HL-60 (cell line): ENCODE measurements at regions not wholly inside any gene's neighbourhood (a gene's known extent, or its start where the extent isn't known, plus 50 kb on each side); places are given as distances from the start of the nearest gene placed in this dataset.

ENCODE experiments used
- POLR2AphosphoS5 ChIP-seq: IDR thresholded peaks from 2 replicates; pipeline ENCODE4 v1.6.1; 2012; ENCODE audit warnings: low read depth
- TF ChIP-seq, protein P1 (sequence below): IDR thresholded peaks from one replicate; pipeline ENCODE4 v1.5.1; 2011; ENCODE audit warnings: low read length, control low read depth, inconsistent platforms; ENCODE audit not compliant: insufficient read depth
- TF ChIP-seq, protein P2 (sequence below): IDR thresholded peaks from 2 replicates; pipeline ENCODE4 v1.6.1; 2012; ENCODE audit warnings: low read depth; ENCODE audit not compliant: insufficient replicate concordance

DNA sequence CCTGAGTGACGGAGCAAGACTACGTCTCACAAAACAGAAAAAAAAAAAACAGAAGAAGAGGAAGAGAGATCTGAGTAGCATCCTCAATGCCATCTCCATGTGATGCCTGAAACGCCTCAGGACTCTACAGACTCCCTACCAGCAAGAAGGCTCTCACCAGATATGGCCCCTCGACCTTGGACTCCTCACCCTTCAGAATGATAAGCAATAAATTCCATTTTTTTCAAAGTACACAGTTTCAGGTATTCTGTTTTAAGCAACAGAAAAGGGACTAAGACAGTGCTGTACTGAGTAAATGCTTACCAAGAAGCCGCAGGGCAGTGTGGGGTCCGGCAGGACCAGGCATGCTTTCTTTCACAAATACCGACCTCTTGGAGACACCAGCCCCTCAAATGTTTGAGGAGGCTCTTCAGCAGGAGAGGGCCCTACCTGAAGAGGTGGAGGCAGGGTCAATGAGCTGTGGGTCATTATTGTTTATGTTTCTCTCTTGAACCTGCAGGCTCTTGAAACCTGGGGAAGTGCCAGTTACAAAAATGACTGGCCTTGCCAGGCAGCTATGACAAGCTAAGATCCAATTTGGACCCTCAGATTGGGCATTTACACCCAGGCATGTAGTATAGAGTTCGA lies 204.1 kb upstream of the LYZL1 start:
- TF ChIP-seq, protein P1, sequence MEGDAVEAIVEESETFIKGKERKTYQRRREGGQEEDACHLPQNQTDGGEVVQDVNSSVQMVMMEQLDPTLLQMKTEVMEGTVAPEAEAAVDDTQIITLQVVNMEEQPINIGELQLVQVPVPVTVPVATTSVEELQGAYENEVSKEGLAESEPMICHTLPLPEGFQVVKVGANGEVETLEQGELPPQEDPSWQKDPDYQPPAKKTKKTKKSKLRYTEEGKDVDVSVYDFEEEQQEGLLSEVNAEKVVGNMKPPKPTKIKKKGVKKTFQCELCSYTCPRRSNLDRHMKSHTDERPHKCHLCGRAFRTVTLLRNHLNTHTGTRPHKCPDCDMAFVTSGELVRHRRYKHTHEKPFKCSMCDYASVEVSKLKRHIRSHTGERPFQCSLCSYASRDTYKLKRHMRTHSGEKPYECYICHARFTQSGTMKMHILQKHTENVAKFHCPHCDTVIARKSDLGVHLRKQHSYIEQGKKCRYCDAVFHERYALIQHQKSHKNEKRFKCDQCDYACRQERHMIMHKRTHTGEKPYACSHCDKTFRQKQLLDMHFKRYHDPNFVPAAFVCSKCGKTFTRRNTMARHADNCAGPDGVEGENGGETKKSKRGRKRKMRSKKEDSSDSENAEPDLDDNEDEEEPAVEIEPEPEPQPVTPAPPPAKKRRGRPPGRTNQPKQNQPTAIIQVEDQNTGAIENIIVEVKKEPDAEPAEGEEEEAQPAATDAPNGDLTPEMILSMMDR: no peak
- TF ChIP-seq POLR2AphosphoS5: no peak
- TF ChIP-seq, protein P2, sequence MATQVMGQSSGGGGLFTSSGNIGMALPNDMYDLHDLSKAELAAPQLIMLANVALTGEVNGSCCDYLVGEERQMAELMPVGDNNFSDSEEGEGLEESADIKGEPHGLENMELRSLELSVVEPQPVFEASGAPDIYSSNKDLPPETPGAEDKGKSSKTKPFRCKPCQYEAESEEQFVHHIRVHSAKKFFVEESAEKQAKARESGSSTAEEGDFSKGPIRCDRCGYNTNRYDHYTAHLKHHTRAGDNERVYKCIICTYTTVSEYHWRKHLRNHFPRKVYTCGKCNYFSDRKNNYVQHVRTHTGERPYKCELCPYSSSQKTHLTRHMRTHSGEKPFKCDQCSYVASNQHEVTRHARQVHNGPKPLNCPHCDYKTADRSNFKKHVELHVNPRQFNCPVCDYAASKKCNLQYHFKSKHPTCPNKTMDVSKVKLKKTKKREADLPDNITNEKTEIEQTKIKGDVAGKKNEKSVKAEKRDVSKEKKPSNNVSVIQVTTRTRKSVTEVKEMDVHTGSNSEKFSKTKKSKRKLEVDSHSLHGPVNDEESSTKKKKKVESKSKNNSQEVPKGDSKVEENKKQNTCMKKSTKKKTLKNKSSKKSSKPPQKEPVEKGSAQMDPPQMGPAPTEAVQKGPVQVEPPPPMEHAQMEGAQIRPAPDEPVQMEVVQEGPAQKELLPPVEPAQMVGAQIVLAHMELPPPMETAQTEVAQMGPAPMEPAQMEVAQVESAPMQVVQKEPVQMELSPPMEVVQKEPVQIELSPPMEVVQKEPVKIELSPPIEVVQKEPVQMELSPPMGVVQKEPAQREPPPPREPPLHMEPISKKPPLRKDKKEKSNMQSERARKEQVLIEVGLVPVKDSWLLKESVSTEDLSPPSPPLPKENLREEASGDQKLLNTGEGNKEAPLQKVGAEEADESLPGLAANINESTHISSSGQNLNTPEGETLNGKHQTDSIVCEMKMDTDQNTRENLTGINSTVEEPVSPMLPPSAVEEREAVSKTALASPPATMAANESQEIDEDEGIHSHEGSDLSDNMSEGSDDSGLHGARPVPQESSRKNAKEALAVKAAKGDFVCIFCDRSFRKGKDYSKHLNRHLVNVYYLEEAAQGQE: no peak
